Spleen (tissue), 7 donors: ENCODE measurements at regions not wholly inside any gene's neighbourhood (a gene's known extent, or its start where the extent isn't known, plus 50 kb on each side); places are given as distances from the start of the nearest gene placed in this dataset.

Experiments
- POLR2A ChIP-seq, 3 donors: fragments of 450-650 bp; IDR thresholded peaks; one replicate each; pipeline ENCODE4 v1.5.1; 2017; ENCODE audit warnings: antibody characterized with exemption in 3 of 3, mild to moderate bottlenecking in 1 of 3
- POLR2AphosphoS5 ChIP-seq, 3 donors: sonication (generic); formaldehyde crosslinking; IDR thresholded peaks; one replicate each; pipeline ENCODE4 v1.5.1; 2017; ENCODE audit warnings: antibody characterized with exemption in 3 of 3
- TF ChIP-seq, protein P1 (sequence below), 11 experiments: fragments of 200-600 bp in 7 of 11; fragments of 450-650 bp in 4 of 11; sonication (generic) in 4 of 11; IDR thresholded peaks in 8 of 11; conservative IDR thresholded peaks in 3 of 11; 1 replicate in 7 of 11; 2 replicates in 4 of 11; pipeline versions ENCODE4 v1.4.0 to v1.8.0; 2016 to 2021; ENCODE audit warnings: antibody characterized with exemption in 11 of 11, inconsistent platforms in 4 of 11, mild to moderate bottlenecking in 1 of 11
- donor health status: DM: no; HTN: no; CAD: no; lungs with moderate emphysema.
- donor health status: DM: no; HTN: no; CAD: no.
- donor health status: DM: no; HTN: no; CAD: no.

- TF ChIP-seq, protein P1, sequence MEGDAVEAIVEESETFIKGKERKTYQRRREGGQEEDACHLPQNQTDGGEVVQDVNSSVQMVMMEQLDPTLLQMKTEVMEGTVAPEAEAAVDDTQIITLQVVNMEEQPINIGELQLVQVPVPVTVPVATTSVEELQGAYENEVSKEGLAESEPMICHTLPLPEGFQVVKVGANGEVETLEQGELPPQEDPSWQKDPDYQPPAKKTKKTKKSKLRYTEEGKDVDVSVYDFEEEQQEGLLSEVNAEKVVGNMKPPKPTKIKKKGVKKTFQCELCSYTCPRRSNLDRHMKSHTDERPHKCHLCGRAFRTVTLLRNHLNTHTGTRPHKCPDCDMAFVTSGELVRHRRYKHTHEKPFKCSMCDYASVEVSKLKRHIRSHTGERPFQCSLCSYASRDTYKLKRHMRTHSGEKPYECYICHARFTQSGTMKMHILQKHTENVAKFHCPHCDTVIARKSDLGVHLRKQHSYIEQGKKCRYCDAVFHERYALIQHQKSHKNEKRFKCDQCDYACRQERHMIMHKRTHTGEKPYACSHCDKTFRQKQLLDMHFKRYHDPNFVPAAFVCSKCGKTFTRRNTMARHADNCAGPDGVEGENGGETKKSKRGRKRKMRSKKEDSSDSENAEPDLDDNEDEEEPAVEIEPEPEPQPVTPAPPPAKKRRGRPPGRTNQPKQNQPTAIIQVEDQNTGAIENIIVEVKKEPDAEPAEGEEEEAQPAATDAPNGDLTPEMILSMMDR (IDR thresholded peaks at IDR 0.05 in 8 of 11, conservative IDR thresholded peaks at IDR 0.05 in 3 of 11) = no peak
- TF ChIP-seq POLR2AphosphoS5 (IDR thresholded peaks at IDR 0.05) (no peak), POLR2A (IDR thresholded peaks at IDR 0.05) (no peak)
These were observed 197.2 kb upstream of the GGTLC1 start for GRCh38 chr20:24185791-24186190.
